K562 (cell line): ENCODE measurements at regions not wholly inside any gene's neighbourhood (a gene's known extent, or its start where the extent isn't known, plus 50 kb on each side); places are given as distances from the start of the nearest gene placed in this dataset.
A peak's percentile ranks its signal among the peaks of the same experiment; 100 is the strongest.

Experiments used
- ATAC-seq: fragments of 200-7000 bp; cut with Tn5 transposase; 3 replicates; pipeline ENCODE4 v1.9.1; 2020; ENCODE audit warnings: moderate library complexity
- BruUV-seq: library from RNA; stranded (reverse); fragments of 400-500 nt; replicated peaks from 2 replicates; lab custom pipeline; 2021; lab: Mats Ljungman, UMichigan
- CTCF ChIA-PET: fragments of 300-600 bp; formaldehyde crosslinking; extraction: SDS; loops from one replicate; lab custom pipeline; 2021; ENCODE audit warnings: low intra/inter-chr PET ratio; lab: Yijun Ruan, JAX
- POLR2A ChIA-PET: fragments of 300-600, 350-650 bp; sonication (Branson Sonifier 250); formaldehyde crosslinking; extraction: SDS; loops from one replicate; lab custom pipeline; 2021; ENCODE audit warnings: antibody characterized with exemption, inconsistent platforms; lab: Yijun Ruan, JAX
- DNase-seq, 4 experiments: peaks; one replicate each; pipeline versions ENCODE4 v3.0.0 to v3.0.0-alpha.2; 2011 to 2018; ENCODE audit warnings: low spot score in 3 of 4, mixed read lengths in 3 of 4; ENCODE audit errors: extremely low read depth in 1 of 4
- FAIRE-seq: peaks from 2 replicates; lab custom pipeline; 2011; peaks lifted over from hg19 to GRCh38; lab: Jason Lieb, UNC
- H2AFZ ChIP-seq: 2 replicates; pipeline ENCODE4 v1.6.0; 2011; ENCODE audit warnings: low read depth, low read length, control low read depth, inconsistent platforms
- H3K27ac ChIP-seq: fragments of 200-600 bp; 3 replicates; pipeline ENCODE4 v1.8.0; 2011; ENCODE audit warnings: low read depth, mild to moderate bottlenecking, control low read depth, inconsistent platforms, low read length, moderate library complexity, mixed read lengths; ENCODE audit errors: extremely low read depth
- H3K27me3 ChIP-seq, 2 experiments: fragments of 300-600 bp in 1 of 2; 2 replicates in 1 of 2; 3 replicates in 1 of 2; pipeline versions ENCODE4 v1.6.0 to v1.8.0; 2011; ENCODE audit warnings: inconsistent platforms in 2 of 2, low read length in 2 of 2, mild to moderate bottlenecking in 1 of 2, mixed read lengths in 1 of 2, moderate library complexity in 1 of 2; ENCODE audit not compliant: control insufficient read depth in 2 of 2, insufficient read depth in 2 of 2
- H3K36me3 ChIP-seq: fragments of 300-600 bp; 3 replicates; pipeline ENCODE4 v1.8.0; 2011; ENCODE audit warnings: mild to moderate bottlenecking, low read length, inconsistent platforms; ENCODE audit not compliant: control insufficient read depth, insufficient read depth
- H3K4me1 ChIP-seq, 2 experiments: fragments of 200-600 bp in 1 of 2; replicated peaks in 1 of 2; 2 replicates in 1 of 2; 3 replicates in 1 of 2; pipeline versions ENCODE4 v1.5.1 to v1.8.0; 2011; ENCODE audit warnings: inconsistent platforms in 2 of 2, low read length in 2 of 2, mild to moderate bottlenecking in 1 of 2, mixed read lengths in 1 of 2, moderate library complexity in 1 of 2; ENCODE audit not compliant: control insufficient read depth in 2 of 2, insufficient read depth in 2 of 2
- H3K4me2 ChIP-seq: 2 replicates; pipeline ENCODE4 v1.6.1; 2011; ENCODE audit warnings: low read length, control low read depth, inconsistent platforms, mixed read lengths; ENCODE audit not compliant: insufficient read depth
- H3K4me3 ChIP-seq: fragments of 200-600 bp; sonication (generic), shearing (Covaris generic); 2 replicates; pipeline ENCODE4 v1.5.1; 2016; ENCODE audit warnings: control low read depth, inconsistent platforms
- H3K79me2 ChIP-seq: fragments of 200-600 bp; 3 replicates; pipeline ENCODE4 v1.8.0; 2011; ENCODE audit warnings: low read length, inconsistent platforms; ENCODE audit not compliant: control insufficient read depth, insufficient read depth
- H3K9ac ChIP-seq, 2 experiments: 2 replicates each; pipeline versions ENCODE4 v1.6.0 to v1.6.1; 2011; ENCODE audit warnings: low read depth in 2 of 2, low read length in 2 of 2, control low read depth in 1 of 2, inconsistent platforms in 1 of 2, mild to moderate bottlenecking in 1 of 2, mixed read lengths in 1 of 2; ENCODE audit not compliant: insufficient read depth in 1 of 2
- H3K9me1 ChIP-seq: one replicate; pipeline ENCODE4 v1.6.0; 2011; ENCODE audit warnings: inconsistent platforms, mild to moderate bottlenecking, low read length, moderate library complexity; ENCODE audit not compliant: control insufficient read depth, insufficient read depth
- H3K9me3 ChIP-seq: replicated peaks from 2 replicates; pipeline ENCODE4 v1.5.1; 2011; ENCODE audit warnings: low read depth, low read length, inconsistent platforms; ENCODE audit not compliant: control insufficient read depth, insufficient read depth
- H4K20me1 ChIP-seq: replicated peaks from 2 replicates; pipeline ENCODE4 v1.6.1; 2011; ENCODE audit warnings: low read length, inconsistent platforms, mixed read lengths; ENCODE audit not compliant: control insufficient read depth, insufficient read depth
- ATF3 ChIP-seq, 2 experiments: fragments of 450-650 bp in 1 of 2; sonication (generic) in 1 of 2; formaldehyde crosslinking in 1 of 2; IDR thresholded peaks in 1 of 2; conservative IDR thresholded peaks in 1 of 2; 2 replicates each; pipeline versions ENCODE4 v1.6.1 to v1.8.1; 2016 to 2023; ENCODE audit warnings: mild to moderate bottlenecking in 2 of 2, moderate library complexity in 2 of 2, inconsistent platforms in 1 of 2, missing genetic modification reagents in 1 of 2
- C11orf30 ChIP-seq: fragments of 450-650 bp; IDR thresholded peaks from 2 replicates; pipeline ENCODE4 v1.6.1; 2016; ENCODE audit warnings: low read depth, mild to moderate bottlenecking
- ETS2 ChIP-seq: IDR thresholded peaks from 2 replicates; pipeline ENCODE4 v1.6.1; 2016; ENCODE audit warnings: borderline replicate concordance, missing genetic modification characterization, mild to moderate bottlenecking, moderate library complexity, missing compliant biosample characterization; ENCODE audit not compliant: poor library complexity, severe bottlenecking
- KLF13 ChIP-seq: fragments of 450-650 bp; IDR thresholded peaks from 2 replicates; pipeline ENCODE4 v1.6.1; 2016; ENCODE audit warnings: missing genetic modification characterization, low read depth, mild to moderate bottlenecking, missing compliant biosample characterization, moderate library complexity, borderline replicate concordance
- NFE2L1 ChIP-seq: fragments of 450-650 bp; IDR thresholded peaks from 2 replicates; pipeline ENCODE4 v1.6.1; 2016; ENCODE audit warnings: missing genetic modification characterization, low read depth, mild to moderate bottlenecking, missing compliant biosample characterization, moderate library complexity, borderline replicate concordance
- SMAD3 ChIP-seq: fragments of 450-650 bp; formaldehyde crosslinking; conservative IDR thresholded peaks from 2 replicates; pipeline ENCODE4 v1.4.0; 2020; ENCODE audit warnings: mild to moderate bottlenecking
- USF1 ChIP-seq: sonication (generic); formaldehyde crosslinking; IDR thresholded peaks from 2 replicates; pipeline ENCODE4 v1.9.0; 2022; ENCODE audit warnings: mild to moderate bottlenecking, missing genetic modification reagents
- ZNF407 ChIP-seq: fragments of 450-650 bp; IDR thresholded peaks from 2 replicates; pipeline ENCODE4 v1.6.1; 2016; ENCODE audit warnings: low read depth
- WGBS: fragments of 100-300 bp; shearing (Covaris generic); methylation state at CpG from one replicate; pipeline ENCODE4 v1.1.6; 2016; ENCODE audit warnings: low coverage, mixed read lengths; ENCODE audit not compliant: insufficient coverage; ENCODE audit errors: missing lambda C conversion rate; 5-methylcytosine and 5-hydroxymethylcytosine counted together
- in situ Hi-C: fragments of 300-500 bp; cut with MboI; formaldehyde crosslinking; loops from 4 replicates; pipeline ENCODE4 v1.15.0; 2018; ENCODE audit warnings: inconsistent platforms, mixed read lengths
- intact Hi-C: fragments of 100-400 bp; cut with micrococcal nuclease; formaldehyde crosslinking; loops from 2 replicates; pipeline ENCODE4 v1.14.2; 2022

GRCh38 chr4:73315091-73315490 lies 56.5 kb upstream of the ANKRD17 start (continued):
- TF ChIP-seq ATF3 (IDR thresholded peaks at IDR 0.05) (peak; percentile 25; the same call in 1 of the 2 replicates), ATF3 (CRISPR knock-in tag; conservative IDR thresholded peaks at IDR 0.05) (no peak), SMAD3 (no peak), C11orf30 (peak; percentile 35; the same call in 1 of the 2 replicates)

DNA sequence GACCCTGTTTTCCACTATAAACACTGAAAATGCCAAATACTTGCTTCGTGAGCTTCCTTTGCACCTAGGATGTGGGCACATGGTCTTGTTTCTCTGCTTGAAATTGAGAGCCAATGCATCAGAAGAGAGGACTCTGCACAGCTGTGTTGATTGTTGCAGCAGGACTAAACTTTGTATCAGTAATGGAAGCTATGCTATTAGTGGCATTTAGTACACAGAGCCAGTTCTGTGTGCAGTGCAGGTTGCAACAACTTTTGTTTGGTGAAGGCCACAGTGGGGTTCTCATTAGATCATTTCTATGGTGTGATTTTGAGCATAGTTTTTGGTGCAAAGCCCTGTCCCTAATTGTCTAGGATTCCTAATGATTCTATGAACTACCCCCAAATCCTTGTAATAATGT lies 54.4 kb upstream of the ANKRD17 start:
- no peaks in the 10 kb centered on the region for H3K36me3 ChIP-seq
- no peaks in the 10 kb centered on the region for H3K4me1 ChIP-seq
- no peaks in the 10 kb centered on the region for H3K27me3 ChIP-seq
- H3K9ac ChIP-seq = no peak overlapping the region
- no peak for DNase-seq
- in situ Hi-C loops (loop anchor here (10.0 to 25.0 kb wide), 2 partner anchors 342 to 824 kb away; no protein-coding TSS in a partner anchor), intact Hi-C loops (loop anchor here (5.0 to 10.0 kb wide), 2 partner anchors 132 to 339 kb away; no protein-coding TSS in a partner anchor)
- H3K4me2 ChIP-seq = no peak overlapping the region
- H2AFZ ChIP-seq = no peak overlapping the region
- FAIRE-seq = no peak
- H3K27ac ChIP-seq = no peak overlapping the region
- H3K9me3 ChIP-seq = no peaks in the 10 kb centered on the region
- 40% methylated on average over 1 of the region's 1 CpG for WGBS
- no peaks in the 10 kb centered on the region for H3K9me1 ChIP-seq
- no peaks in the 10 kb centered on the region for H4K20me1 ChIP-seq
- no peak for ATAC-seq
- no TSS peak for BruUV-seq
- CTCF ChIA-PET = interaction anchor here (0.6 kb wide), 3 partner anchors 134 to 652 kb away, joined by 3 to 4 read pairs (median 3); no protein-coding TSS in a partner anchor
- no peaks in the 10 kb centered on the region for H3K79me2 ChIP-seq
- POLR2A ChIA-PET = no interaction called here
- no peak overlapping the region for H3K4me3 ChIP-seq
- TF ChIP-seq ETS2 (tag) = no peak
- TF ChIP-seq NFE2L1 (tag) = no peak
- no peak for TF ChIP-seq USF1 (CRISPR knock-in tag)
- TF ChIP-seq ZNF407 = no peak
- TF ChIP-seq KLF13 (tag) = no peak
